Heart right ventricle (tissue), 16 donors: ENCODE measurements at regions not wholly inside any gene's neighbourhood (a gene's known extent, or its start where the extent isn't known, plus 50 kb on each side); places are given as distances from the start of the nearest gene placed in this dataset.

Experiments used
- ATAC-seq, 8 donors: fragments of 200-7000 bp; cut with Tn5 transposase; one replicate each; pipeline ENCODE4 v1.9.1; 2020; ENCODE audit warnings: mild to moderate bottlenecking in 8 of 8, moderate library complexity in 8 of 8, moderate number of reproducible peaks in 1 of 8
- DNase-seq, 2 donors: peaks; one replicate each; pipeline ENCODE4 v3.0.0-alpha.2; 2020
- H3K27ac ChIP-seq, 10 donors: fragments of 200-600 bp; sonication (generic) in 2 of 10; one replicate each; pipeline versions ENCODE4 v1.5.0 to v1.8.0; 2020 to 2022; ENCODE audit warnings: mild to moderate bottlenecking in 3 of 10
- H3K27me3 ChIP-seq, 7 donors: fragments of 200-600 bp; one replicate each; pipeline ENCODE4 v1.8.0; 2021 to 2022; ENCODE audit warnings: mild to moderate bottlenecking in 2 of 7
- H3K36me3 ChIP-seq, 9 donors: fragments of 200-600 bp; sonication (generic) in 1 of 9; one replicate each; pipeline versions ENCODE4 v1.5.0 to v1.8.0; 2020 to 2022; ENCODE audit warnings: mild to moderate bottlenecking in 2 of 9
- H3K4me1 ChIP-seq, 9 donors: fragments of 200-600 bp; sonication (generic) in 1 of 9; one replicate each; pipeline versions ENCODE4 v1.5.0 to v1.8.0; 2020 to 2022; ENCODE audit warnings: mild to moderate bottlenecking in 4 of 9
- H3K4me3 ChIP-seq, 10 donors: fragments of 200-600 bp; sonication (generic) in 2 of 10; one replicate each; pipeline versions ENCODE4 v1.5.0 to v1.8.0; 2020 to 2022; ENCODE audit warnings: mild to moderate bottlenecking in 7 of 10, moderate library complexity in 2 of 10
- H3K9me3 ChIP-seq, 11 donors: fragments of 200-600 bp in 10 of 11; sonication (generic) in 2 of 11; one replicate each; pipeline versions ENCODE4 v1.5.0 to v1.8.0; 2013 to 2022; ENCODE audit warnings: mild to moderate bottlenecking in 2 of 11, control low read depth in 1 of 11, moderate library complexity in 1 of 11
- CTCF ChIP-seq, 9 donors: fragments of 200-600 bp; sonication (generic) in 2 of 9; IDR thresholded peaks; one replicate each; pipeline versions ENCODE4 v1.5.0 to v1.8.0; 2021 to 2022; ENCODE audit warnings: antibody characterized with exemption in 9 of 9, mild to moderate bottlenecking in 5 of 9, moderate library complexity in 1 of 9
- WGBS, 2 donors: extraction: QIAGEN DNeasy Blood & Tissue Kit; methylation state at CpG; one replicate each; pipeline ENCODE4 v1.1.7; 2013; ENCODE audit warnings: inconsistent platforms in 1 of 2; 5-methylcytosine and 5-hydroxymethylcytosine counted together
- intact Hi-C, 10 donors: fragments of 100-400 bp; cut with DNase I; formaldehyde crosslinking; loops; one replicate each; pipeline versions ENCODE4 v1.11.1 to v1.14.2; 2022
- donor health status: Arrhythmogenic right ventricular cardiomyopathy.
- donor health status: ischemic (EF 13 %, LVEDD 7.1; RV severe dilation, severe dysfunction).
- donor health status: healthy with polysubstance abuse.
- donor health status: DM: no; HTN: yes; CAD: no.
- donor health status: DM: no; HTN: no; CAD: no.
- donor health status: ischemic (EF 25% LVEDD 6.9; RV normal size, moderate dysfunction).
- donor health status: ischemic (EF 25% LVEDD 5.7; RV mildly dilated, moderate dysfunction).
- donor health status: healthy.
- donor health status: DM: yes; HTN: yes; CAD: no.
- donor health status: Ischemic cardiomyopathy.
- donor health status: ischemic (EF 35%, LVEDD 5.7; RV mildly dilated, moderate dysfunction).
- donor health status: nonischemic (EF 11% LVEDD 7.7; RV severe dilation, severe dysfunction).
- donor health status: DM: yes; HTN: yes; CAD: no.
- donor health status: PGD.
- donor health status: ischemic (EF 29% LVEDD 5.4; RV normal size, mild dysfunction).
- donor health status: nonischemic (EF 23%, LVEDD 6.1; RV moderate dilation, normal function).

- TF ChIP-seq CTCF (IDR thresholded peaks at IDR 0.05) = no peak
- no peak for ATAC-seq
Measured at GRCh38 chr15:96411056-96412031, 80.8 kb downstream of the NR2F2 start.

GRCh38 chr15:96412045-96412905 lies 81.8 kb downstream of the NR2F2 start:
- H3K27ac ChIP-seq = no peak overlapping the region
- no peak overlapping the region for H3K4me3 ChIP-seq
- peaks cover 11 to 35% (median 28%) of the 10 kb centered on the region in 9 donors for H3K4me1 ChIP-seq
- TF ChIP-seq CTCF (IDR thresholded peaks at IDR 0.05) = peak in 1 of 9 donors; percentile 4
- H3K9me3 ChIP-seq = no peaks in the 10 kb centered on the region
- 16 to 36% methylated on average over 6 of the region's 6 CpGs for WGBS, 2 donors
- no peak for DNase-seq
- intact Hi-C loops = loop anchor here in 1 of 10 donors (10.0 kb wide), 1 partner anchor 57 kb away; no protein-coding TSS in a partner anchor
- H3K36me3 ChIP-seq = no peaks in the 10 kb centered on the region
- ATAC-seq = no peak
- peaks cover 32 to 100% (median 99%) of the 10 kb centered on the region in 7 donors for H3K27me3 ChIP-seq

More at GRCh38 chr15:96411056-96412031, 80.8 kb downstream of the NR2F2 start:
- peaks cover 9 to 25% (median 18%) of the 10 kb centered on the region in 9 donors for H3K4me1 ChIP-seq
- H3K4me3 ChIP-seq = no peak overlapping the region
- intact Hi-C loops = loop anchor here in 1 of 10 donors (10.0 kb wide), 1 partner anchor 57 kb away; no protein-coding TSS in a partner anchor
- H3K27me3 ChIP-seq = peaks cover 22 to 100% (median 98%) of the 10 kb centered on the region in 7 donors
- DNase-seq = no peak
- H3K36me3 ChIP-seq = no peaks in the 10 kb centered on the region
- H3K9me3 ChIP-seq = no peaks in the 10 kb centered on the region
- WGBS, 2 donors = 17 to 26% methylated on average over 9 of the region's 9 CpGs
- no peak overlapping the region for H3K27ac ChIP-seq

GRCh38 chr15:96412906-96413231 lies 82.4 kb downstream of the NR2F2 start:
- no peak for TF ChIP-seq CTCF (IDR thresholded peaks at IDR 0.05)
- Histone ChIP-seq H3K36me3 (no peaks in the 10 kb centered on the region), H3K4me3 (no peak overlapping the region), H3K4me1 (peaks cover 11 to 39% (median 28%) of the 10 kb centered on the region in 9 donors), H3K9me3 (no peaks in the 10 kb centered on the region), H3K27me3 (peaks cover 33 to 100% (median 100%) of the 10 kb centered on the region in 7 donors), H3K27ac (no peak overlapping the region)
- ATAC-seq (no peak), DNase-seq (no peak)
- intact Hi-C loops = loop anchor here in 1 of 10 donors (10.0 kb wide), 1 partner anchor 58 kb away; no protein-coding TSS in a partner anchor
- 33 to 48% methylated on average over 1 of the region's 1 CpG for WGBS, 2 donors

- Histone ChIP-seq H3K4me1 (peaks cover 11 to 39% (median 27%) of the 10 kb centered on the region in 9 donors), H3K9me3 (no peaks in the 10 kb centered on the region), H3K27me3 (peaks cover 25 to 100% (median 99%) of the 10 kb centered on the region in 7 donors), H3K36me3 (no peaks in the 10 kb centered on the region), H3K4me3 (no peak overlapping the region), H3K27ac (no peak overlapping the region)
- intact Hi-C loops = loop anchor here in 1 of 10 donors (10.0 kb wide), 1 partner anchor 59 kb away; no protein-coding TSS in a partner anchor
- no peak for TF ChIP-seq CTCF (IDR thresholded peaks at IDR 0.05)
- DNase-seq (no peak), ATAC-seq (no peak)
- WGBS, 2 donors = 12 to 18% methylated on average over 9 of the region's 9 CpGs
Measured at GRCh38 chr15:96413657-96414056, 83.2 kb downstream of the NR2F2 start.
